ENCODE measurements at regions not wholly inside any gene's neighbourhood (a gene's known extent, or its start where the extent isn't known, plus 50 kb on each side); places are given as distances from the start of the nearest gene placed in this dataset.

- H3K4me3 ChIP-seq (ENCODE audit: low read depth, poor library complexity, severe bottlenecking): no peak overlapping the region
- TF ChIP-seq CTCF (IDR thresholded peaks at IDR 0.05) (no peak), POLR2A (IDR thresholded peaks at IDR 0.05) (no peak)
- intact Hi-C loops (cut with DNase I; ENCODE audit: low total_unique reads): no loop called here
- WGBS, 2 donors: 79 to 89% methylated on average over 3 of the region's 3 CpGs
- no peak for DNase-seq (ENCODE audit: low spot score in 2 of 2)
Observed at GRCh38 chr2:158049129-158049855, 52.4 kb upstream of the UPP2 start.

GRCh38 chr2:158048327-158048726 lies 53.3 kb upstream of the UPP2 start:
- 79 to 86% methylated on average over 3 of the region's 3 CpGs for WGBS, 2 donors
- no peak for TF ChIP-seq POLR2A (IDR thresholded peaks at IDR 0.05)
- TF ChIP-seq CTCF (IDR thresholded peaks at IDR 0.05): no peak
- no peak overlapping the region for H3K4me3 ChIP-seq (ENCODE audit: low read depth, poor library complexity, severe bottlenecking)
- intact Hi-C loops (cut with DNase I; ENCODE audit: low total_unique reads): no loop called here
- DNase-seq (ENCODE audit: low spot score in 2 of 2): no peak

GRCh38 chr2:158047156-158047611 lies 54.5 kb upstream of the UPP2 start:
- TF ChIP-seq CTCF (IDR thresholded peaks at IDR 0.05) (no peak), POLR2A (IDR thresholded peaks at IDR 0.05) (no peak)
- DNase-seq (ENCODE audit: low spot score in 2 of 2): no peak
- H3K4me3 ChIP-seq (ENCODE audit: low read depth, poor library complexity, severe bottlenecking): no peak overlapping the region
- WGBS, 2 donors: 59 to 60% methylated on average over 5 of the region's 5 CpGs
- intact Hi-C loops (cut with DNase I; ENCODE audit: low total_unique reads): no loop called here

GRCh38 chr2:158046121-158046880 lies 55.4 kb upstream of the UPP2 start:
- intact Hi-C loops (cut with DNase I; ENCODE audit: low total_unique reads): no loop called here
- no peak for DNase-seq (ENCODE audit: low spot score in 2 of 2)
- 46 to 52% methylated on average over 4 of the region's 4 CpGs for WGBS, 2 donors
- TF ChIP-seq POLR2A (IDR thresholded peaks at IDR 0.05) (no peak), CTCF (IDR thresholded peaks at IDR 0.05) (no peak)
- no peak overlapping the region for H3K4me3 ChIP-seq (ENCODE audit: low read depth, poor library complexity, severe bottlenecking)

GRCh38 chr2:158045362-158045761 lies 56.3 kb upstream of the UPP2 start:
- WGBS, 2 donors: 75 to 82% methylated on average over 3 of the region's 3 CpGs
- TF ChIP-seq CTCF (IDR thresholded peaks at IDR 0.05) (no peak), POLR2A (IDR thresholded peaks at IDR 0.05) (no peak)
- intact Hi-C loops (cut with DNase I; ENCODE audit: low total_unique reads): no loop called here
- no peak overlapping the region for H3K4me3 ChIP-seq (ENCODE audit: low read depth, poor library complexity, severe bottlenecking)
- DNase-seq (ENCODE audit: low spot score in 2 of 2): no peak

Data from lower leg skin (tissue), 4 donors.